Prostate gland (tissue), 2 donors: ENCODE measurements at regions not wholly inside any gene's neighbourhood (a gene's known extent, or its start where the extent isn't known, plus 50 kb on each side); places are given as distances from the start of the nearest gene placed in this dataset.

Experiments used
- DNase-seq: peaks from one replicate; pipeline ENCODE4 v3.0.0-alpha.2; 2019; ENCODE audit warnings: low spot score
- H3K27ac ChIP-seq, 2 donors: fragments of 200-600 bp; sonication (generic); 2 replicates each; pipeline ENCODE4 v1.5.1; 2017 to 2019
- H3K27me3 ChIP-seq: fragments of 200-600 bp; sonication (generic); replicated peaks from 2 replicates; pipeline ENCODE4 v1.5.1; 2019; ENCODE audit not compliant: insufficient read depth
- H3K36me3 ChIP-seq, 2 donors: fragments of 200-600 bp; sonication (generic); 1 replicate in 1 of 2; 2 replicates in 1 of 2; pipeline versions ENCODE4 v1.5.1 to v1.8.1; 2017 to 2019
- H3K4me1 ChIP-seq: fragments of 200-600 bp; sonication (generic); replicated peaks from 2 replicates; pipeline ENCODE4 v1.5.1; 2019
- H3K4me3 ChIP-seq, 2 donors: fragments of 200-600 bp; sonication (generic); 2 replicates each; pipeline ENCODE4 v1.5.1; 2017 to 2019
- H3K9me3 ChIP-seq: fragments of 200-600 bp; sonication (generic); 2 replicates; pipeline ENCODE4 v1.5.1; 2017
- POLR2A ChIP-seq: fragments of 450-650 bp; IDR thresholded peaks from one replicate; pipeline ENCODE4 v1.6.1; 2016; ENCODE audit warnings: antibody characterized with exemption, mild to moderate bottlenecking
- POLR2AphosphoS5 ChIP-seq: sonication (generic); formaldehyde crosslinking; IDR thresholded peaks from one replicate; pipeline ENCODE4 v1.6.1; 2017; ENCODE audit warnings: antibody characterized with exemption
- WGBS: methylation state at CpG from one replicate; pipeline ENCODE4 v1.1.5; 2018; 5-methylcytosine and 5-hydroxymethylcytosine counted together
- intact Hi-C: fragments of 100-400 bp; cut with DNase I; formaldehyde crosslinking; loops from one replicate; pipeline ENCODE4 v1.14.2; 2022
- TF ChIP-seq, protein P1 (sequence below), 4 experiments: fragments of 200-600 bp in 2 of 4; fragments of 450-650 bp in 2 of 4; sonication (generic) in 2 of 4; IDR thresholded peaks; 1 replicate in 3 of 4; 2 replicates in 1 of 4; pipeline ENCODE4 v1.5.1; 2016 to 2019; ENCODE audit warnings: antibody characterized with exemption in 4 of 4, mild to moderate bottlenecking in 2 of 4, moderate library complexity in 2 of 4

DNA sequence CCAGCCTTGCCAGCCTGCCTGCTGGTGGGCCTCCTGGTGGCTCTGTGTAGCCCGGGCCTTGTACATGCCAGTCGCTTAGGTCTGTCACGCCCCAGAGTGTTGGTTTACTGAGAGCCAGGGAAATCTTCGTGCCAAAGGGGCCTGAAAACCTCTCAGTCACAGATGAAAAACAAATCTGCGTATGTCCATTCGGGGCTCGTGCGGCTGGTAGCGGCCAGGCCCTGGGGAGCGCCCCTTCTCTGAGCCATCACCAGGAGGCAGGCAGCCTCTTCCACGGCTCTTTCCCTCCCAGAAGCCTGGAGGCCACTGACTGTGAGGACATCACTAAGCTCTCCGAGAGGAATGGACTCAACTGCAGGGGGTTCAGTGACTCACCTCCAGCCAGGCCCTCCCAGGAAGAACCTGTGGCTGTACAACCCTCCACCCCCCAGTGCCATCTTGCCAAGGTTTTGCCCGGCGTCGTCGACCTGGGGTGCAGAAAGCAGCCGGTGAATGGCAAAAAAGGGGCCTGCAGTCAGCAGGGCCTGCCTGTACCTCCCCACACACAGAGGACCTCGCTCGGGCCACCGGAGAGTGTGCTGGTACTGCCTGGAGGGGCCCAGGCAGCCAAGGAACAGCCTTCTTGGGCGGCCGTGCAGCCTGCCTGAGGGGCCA is 162.2 kb downstream of the BCOR start:
- no peak for TF ChIP-seq POLR2AphosphoS5
- TF ChIP-seq POLR2A: no peak
- TF ChIP-seq, protein P1, sequence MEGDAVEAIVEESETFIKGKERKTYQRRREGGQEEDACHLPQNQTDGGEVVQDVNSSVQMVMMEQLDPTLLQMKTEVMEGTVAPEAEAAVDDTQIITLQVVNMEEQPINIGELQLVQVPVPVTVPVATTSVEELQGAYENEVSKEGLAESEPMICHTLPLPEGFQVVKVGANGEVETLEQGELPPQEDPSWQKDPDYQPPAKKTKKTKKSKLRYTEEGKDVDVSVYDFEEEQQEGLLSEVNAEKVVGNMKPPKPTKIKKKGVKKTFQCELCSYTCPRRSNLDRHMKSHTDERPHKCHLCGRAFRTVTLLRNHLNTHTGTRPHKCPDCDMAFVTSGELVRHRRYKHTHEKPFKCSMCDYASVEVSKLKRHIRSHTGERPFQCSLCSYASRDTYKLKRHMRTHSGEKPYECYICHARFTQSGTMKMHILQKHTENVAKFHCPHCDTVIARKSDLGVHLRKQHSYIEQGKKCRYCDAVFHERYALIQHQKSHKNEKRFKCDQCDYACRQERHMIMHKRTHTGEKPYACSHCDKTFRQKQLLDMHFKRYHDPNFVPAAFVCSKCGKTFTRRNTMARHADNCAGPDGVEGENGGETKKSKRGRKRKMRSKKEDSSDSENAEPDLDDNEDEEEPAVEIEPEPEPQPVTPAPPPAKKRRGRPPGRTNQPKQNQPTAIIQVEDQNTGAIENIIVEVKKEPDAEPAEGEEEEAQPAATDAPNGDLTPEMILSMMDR (IDR thresholded peaks at IDR 0.05): no peak
- DNase-seq: no peak
- Histone ChIP-seq H3K27ac (no peak overlapping the region), H3K27me3 (no peaks in the 10 kb centered on the region), H3K36me3 (no peaks in the 10 kb centered on the region), H3K4me1 (no peaks in the 10 kb centered on the region), H3K9me3 (no peaks in the 10 kb centered on the region), H3K4me3 (no peak overlapping the region)
- intact Hi-C loops: no loop called here
- 58% methylated on average over 21 of the region's 22 CpGs for WGBS

DNA sequence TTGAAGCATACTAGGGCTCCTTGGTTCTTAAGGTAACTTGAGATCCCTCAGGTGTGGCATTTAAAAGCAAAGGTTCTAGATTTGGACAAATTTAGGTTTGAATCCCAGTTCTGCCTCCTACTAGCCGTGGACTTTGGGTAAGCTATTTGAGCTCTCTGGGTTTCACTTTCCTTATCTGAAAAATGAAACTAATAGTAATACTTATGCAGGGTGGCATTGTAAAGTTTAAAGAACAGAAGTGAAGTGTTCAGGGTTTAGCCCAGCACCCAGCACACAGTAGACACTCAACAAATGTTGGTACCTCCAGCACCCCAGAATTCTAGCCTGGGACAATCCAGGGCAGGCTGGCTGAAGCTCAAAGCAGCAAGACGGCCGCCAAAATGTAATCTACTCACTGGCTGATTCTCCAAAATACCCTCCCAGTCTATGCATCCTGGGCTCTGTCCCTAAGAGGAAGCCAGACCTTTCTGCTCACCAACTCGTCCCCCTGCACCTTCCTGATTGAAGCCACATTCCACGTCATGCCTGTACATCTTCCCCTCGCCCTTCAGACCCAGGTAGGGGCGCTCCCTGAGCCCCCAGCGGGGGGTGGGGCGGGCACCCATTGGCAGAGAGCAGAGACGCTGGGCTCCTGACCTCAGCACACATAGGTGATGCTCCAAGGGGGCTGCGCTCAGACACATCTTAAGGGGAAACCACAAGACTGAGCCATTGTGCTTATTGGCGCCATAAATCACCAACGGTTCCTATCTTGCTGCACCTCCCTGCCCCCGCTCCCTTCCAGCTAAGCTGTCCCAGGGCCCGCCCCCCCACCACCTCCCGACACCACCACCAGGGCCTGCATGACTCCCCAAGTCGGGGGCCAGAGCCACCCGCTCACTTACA is 160.6 kb downstream of the BCOR start:
- WGBS: 52% methylated on average over 14 of the region's 18 CpGs
- Histone ChIP-seq H3K36me3 (no peaks in the 10 kb centered on the region), H3K4me3 (no peak overlapping the region), H3K27ac (no peak overlapping the region), H3K4me1 (no peaks in the 10 kb centered on the region), H3K27me3 (no peaks in the 10 kb centered on the region), H3K9me3 (no peaks in the 10 kb centered on the region)
- TF ChIP-seq, protein P1 (IDR thresholded peaks at IDR 0.05): no peak
- no peak for TF ChIP-seq POLR2A
- no peak for TF ChIP-seq POLR2AphosphoS5
- no peak for DNase-seq
- intact Hi-C loops: no loop called here

DNA sequence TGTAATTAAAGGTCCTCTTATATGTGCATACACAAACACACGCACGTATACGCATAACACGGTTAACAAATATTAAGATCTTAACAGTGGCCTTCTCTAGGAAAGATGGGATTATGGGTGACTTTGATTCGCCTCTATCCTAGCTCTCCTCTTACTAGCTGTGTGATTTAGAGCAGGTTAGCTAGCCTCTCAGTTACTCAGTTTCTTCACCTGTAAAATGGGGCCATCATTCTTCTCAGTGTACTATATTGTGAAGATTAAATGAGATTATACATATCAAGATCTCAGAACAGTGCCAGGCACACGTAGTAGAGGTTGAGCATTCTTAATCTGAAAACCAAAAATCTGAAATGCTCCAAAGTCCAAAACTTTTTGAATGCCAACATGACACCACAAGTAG is 159.3 kb downstream of the BCOR start:
- Histone ChIP-seq H3K36me3 (no peaks in the 10 kb centered on the region), H3K4me3 (no peak overlapping the region), H3K27ac (no peak overlapping the region), H3K9me3 (no peaks in the 10 kb centered on the region), H3K27me3 (no peaks in the 10 kb centered on the region), H3K4me1 (no peaks in the 10 kb centered on the region)
- 98% methylated on average over 6 of the region's 6 CpGs for WGBS
- no peak for DNase-seq
- intact Hi-C loops: no loop called here
- TF ChIP-seq, protein P1 (IDR thresholded peaks at IDR 0.05): no peak
- TF ChIP-seq POLR2AphosphoS5 (no peak), POLR2A (no peak)

DNA sequence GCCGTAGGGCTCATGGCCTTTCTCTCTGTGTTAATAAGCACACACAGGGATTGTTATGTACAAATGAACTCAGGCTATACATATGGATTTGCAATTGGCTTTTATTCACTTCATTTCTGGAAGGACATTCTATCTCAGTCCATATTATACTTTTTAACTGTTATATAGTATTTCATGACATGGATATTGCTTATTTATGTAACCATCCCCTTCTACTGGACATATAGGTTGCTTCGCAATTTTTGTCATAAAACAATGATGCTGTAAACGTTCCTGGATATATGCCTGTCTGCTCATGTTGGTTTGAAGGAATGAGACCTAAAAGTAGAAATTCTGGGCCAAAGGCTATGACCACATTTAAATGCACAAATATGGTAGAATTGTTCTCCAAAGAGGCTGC is 158.1 kb downstream of the BCOR start:
- Histone ChIP-seq H3K27me3 (no peaks in the 10 kb centered on the region), H3K27ac (no peak overlapping the region), H3K4me3 (no peak overlapping the region), H3K4me1 (no peaks in the 10 kb centered on the region), H3K9me3 (no peaks in the 10 kb centered on the region), H3K36me3 (no peaks in the 10 kb centered on the region)
- TF ChIP-seq, protein P1 (IDR thresholded peaks at IDR 0.05): no peak
- TF ChIP-seq POLR2AphosphoS5: no peak
- no peak for TF ChIP-seq POLR2A
- no peak for DNase-seq
- intact Hi-C loops: no loop called here
- 88% methylated on average over 3 of the region's 3 CpGs for WGBS
